ENCODE measurements at regions not wholly inside any gene's neighbourhood (a gene's known extent, or its start where the extent isn't known, plus 50 kb on each side); places are given as distances from the start of the nearest gene placed in this dataset.
"Not testable (repeated sequence)": the region's sequence is repeated elsewhere in the genome, so short reads cannot be mapped to it uniquely, and the experiment has no call there.

DNA sequence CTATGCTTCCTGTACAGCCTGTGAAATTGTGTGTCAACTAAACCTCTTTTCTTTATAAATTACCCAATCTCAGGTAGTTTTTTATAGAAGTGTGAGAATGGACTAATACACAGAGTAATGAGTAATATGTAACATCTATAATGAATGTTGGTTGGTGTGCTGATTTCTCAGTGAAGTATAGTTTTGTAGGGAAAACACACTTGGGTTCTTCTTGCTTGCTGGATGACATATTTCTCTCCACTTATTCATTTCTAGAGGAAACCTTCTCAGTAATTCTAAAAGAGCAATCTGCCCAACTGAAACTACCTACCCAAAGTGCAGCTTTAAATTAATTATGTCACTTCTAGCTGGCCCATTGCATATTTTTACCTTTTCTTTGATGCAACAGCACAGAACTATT lies 81.1 kb upstream of the RORB start:
- TF ChIP-seq, protein P1, sequence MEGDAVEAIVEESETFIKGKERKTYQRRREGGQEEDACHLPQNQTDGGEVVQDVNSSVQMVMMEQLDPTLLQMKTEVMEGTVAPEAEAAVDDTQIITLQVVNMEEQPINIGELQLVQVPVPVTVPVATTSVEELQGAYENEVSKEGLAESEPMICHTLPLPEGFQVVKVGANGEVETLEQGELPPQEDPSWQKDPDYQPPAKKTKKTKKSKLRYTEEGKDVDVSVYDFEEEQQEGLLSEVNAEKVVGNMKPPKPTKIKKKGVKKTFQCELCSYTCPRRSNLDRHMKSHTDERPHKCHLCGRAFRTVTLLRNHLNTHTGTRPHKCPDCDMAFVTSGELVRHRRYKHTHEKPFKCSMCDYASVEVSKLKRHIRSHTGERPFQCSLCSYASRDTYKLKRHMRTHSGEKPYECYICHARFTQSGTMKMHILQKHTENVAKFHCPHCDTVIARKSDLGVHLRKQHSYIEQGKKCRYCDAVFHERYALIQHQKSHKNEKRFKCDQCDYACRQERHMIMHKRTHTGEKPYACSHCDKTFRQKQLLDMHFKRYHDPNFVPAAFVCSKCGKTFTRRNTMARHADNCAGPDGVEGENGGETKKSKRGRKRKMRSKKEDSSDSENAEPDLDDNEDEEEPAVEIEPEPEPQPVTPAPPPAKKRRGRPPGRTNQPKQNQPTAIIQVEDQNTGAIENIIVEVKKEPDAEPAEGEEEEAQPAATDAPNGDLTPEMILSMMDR (IDR thresholded peaks at IDR 0.05; ENCODE audit: borderline replicate concordance, insufficient read depth, low read depth, low read length) = no peak
- no peak overlapping the region for H3K4me3 ChIP-seq (ENCODE audit: low read depth, low read length)

GRCh38 chr9:74424488-74424887 lies 72.6 kb upstream of the RORB start:
- H3K4me3 ChIP-seq (ENCODE audit: low read depth, low read length) = not testable (repeated sequence)

DNA sequence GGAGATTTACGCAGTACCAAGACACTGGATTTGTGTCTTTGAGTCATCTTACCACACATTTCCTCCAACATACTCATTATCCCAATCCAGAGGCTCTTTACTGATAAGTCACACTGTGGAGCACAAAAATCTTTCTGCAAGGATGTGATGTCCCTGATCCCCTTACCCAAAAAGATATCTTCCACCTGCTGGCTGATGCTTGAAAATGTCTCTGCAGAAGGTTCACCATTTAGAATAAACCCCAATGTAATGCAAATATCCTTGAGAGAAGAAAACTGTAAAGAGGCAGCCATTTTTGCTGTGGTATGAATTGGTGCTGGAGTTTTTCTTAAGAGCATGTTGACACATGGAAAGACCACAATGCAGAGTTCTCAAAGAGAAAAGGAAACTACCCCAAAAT lies 65.7 kb upstream of the RORB start:
- TF ChIP-seq, protein P1 (IDR thresholded peaks at IDR 0.05; ENCODE audit: borderline replicate concordance, insufficient read depth, low read depth, low read length) = no peak
- no peak overlapping the region for H3K4me3 ChIP-seq (ENCODE audit: low read depth, low read length)

DNA sequence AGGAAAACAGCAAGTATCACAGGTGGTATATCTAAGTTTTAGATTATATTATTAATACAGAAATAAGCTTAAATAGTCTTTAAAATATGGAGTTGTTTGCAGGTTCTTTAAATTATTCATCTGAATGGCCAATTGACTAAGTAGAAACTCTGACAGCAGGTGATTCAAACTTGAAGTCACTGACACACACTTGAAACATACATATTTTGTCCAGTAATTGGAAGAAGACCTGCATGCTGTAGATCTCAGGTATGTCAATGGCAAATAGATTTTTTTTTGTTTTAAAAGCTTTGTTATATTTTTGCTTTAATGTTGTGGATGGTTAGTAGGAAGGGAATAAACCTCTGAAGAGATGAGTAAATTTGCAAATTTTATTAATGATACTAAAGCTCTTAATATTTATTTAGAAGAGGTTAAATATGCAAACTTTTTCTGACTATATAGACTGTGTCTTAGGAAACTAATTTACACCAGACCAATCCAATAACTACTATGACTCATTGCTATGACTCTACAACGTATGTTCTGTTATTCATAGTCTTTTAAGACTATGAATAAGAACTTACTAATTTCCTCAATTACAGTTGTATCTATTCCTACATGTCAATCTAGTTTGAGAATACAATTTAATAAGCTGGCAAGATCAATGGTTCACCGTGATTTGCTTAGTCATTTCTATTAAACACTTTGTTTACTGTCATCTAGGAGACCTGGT lies 53.9 kb upstream of the RORB start:
- H3K4me3 ChIP-seq (ENCODE audit: low read depth, low read length) = no peak overlapping the region
- TF ChIP-seq, protein P1 (IDR thresholded peaks at IDR 0.05; ENCODE audit: borderline replicate concordance, insufficient read depth, low read depth, low read length) = no peak

GRCh38 chr9:74444369-74444768 lies 52.8 kb upstream of the RORB start:
- TF ChIP-seq, protein P1 (IDR thresholded peaks at IDR 0.05; ENCODE audit: borderline replicate concordance, insufficient read depth, low read depth, low read length) = no peak
- H3K4me3 ChIP-seq (ENCODE audit: low read depth, low read length) = no peak overlapping the region

Measured in GM12875 (cell line).